ENCODE measurements at regions not wholly inside any gene's neighbourhood (a gene's known extent, or its start where the extent isn't known, plus 50 kb on each side); places are given as distances from the start of the nearest gene placed in this dataset.
"Not testable (repeated sequence)": the region's sequence is repeated elsewhere in the genome, so short reads cannot be mapped to it uniquely, and the experiment has no call there.

DNA sequence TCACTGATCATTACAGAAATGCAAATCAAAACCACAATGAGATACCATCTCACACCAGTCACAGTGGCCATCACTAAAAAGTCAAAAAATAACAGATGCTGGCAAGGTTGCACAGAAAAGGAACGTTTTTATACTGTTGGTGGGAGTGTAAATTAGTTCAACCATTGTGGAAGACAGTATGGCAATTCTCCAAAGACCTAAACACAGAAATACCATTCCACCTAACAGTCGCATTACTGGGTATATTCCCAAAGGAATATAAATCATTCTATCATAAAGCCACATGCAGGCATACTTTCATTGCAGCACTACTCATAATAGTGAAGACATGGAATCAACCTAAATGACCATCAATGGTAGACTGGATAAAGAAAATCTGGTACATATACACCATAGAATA is 83.2 kb upstream of the ARID5B start:
- DNase-seq, result not testable (repeated sequence)

DNA sequence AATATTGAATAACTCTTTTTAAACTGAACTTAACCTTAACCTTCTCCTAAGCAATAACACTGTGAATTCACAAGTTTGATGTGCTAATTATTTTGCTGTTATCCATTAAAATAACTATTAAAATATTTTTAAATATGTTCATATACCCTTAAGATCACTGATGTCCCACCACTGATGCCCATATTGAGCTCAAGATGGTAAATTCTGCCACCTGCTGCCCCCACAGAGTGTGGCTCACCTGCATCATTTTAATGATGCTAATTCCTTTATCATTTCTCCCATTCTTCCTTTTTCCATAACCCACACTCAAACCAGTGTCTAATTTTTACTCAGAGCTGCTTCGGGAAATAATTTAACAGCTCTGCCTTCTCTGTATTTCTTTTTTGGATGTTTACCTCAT is 82.3 kb upstream of the ARID5B start:
- DNase-seq, result no peak

GRCh38 chr10:61821153-61821552 is 80.3 kb upstream of the ARID5B start:
- no peak for DNase-seq

- no peak for DNase-seq
Measured at GRCh38 chr10:61821693-61822092, 79.8 kb upstream of the ARID5B start.

DNA sequence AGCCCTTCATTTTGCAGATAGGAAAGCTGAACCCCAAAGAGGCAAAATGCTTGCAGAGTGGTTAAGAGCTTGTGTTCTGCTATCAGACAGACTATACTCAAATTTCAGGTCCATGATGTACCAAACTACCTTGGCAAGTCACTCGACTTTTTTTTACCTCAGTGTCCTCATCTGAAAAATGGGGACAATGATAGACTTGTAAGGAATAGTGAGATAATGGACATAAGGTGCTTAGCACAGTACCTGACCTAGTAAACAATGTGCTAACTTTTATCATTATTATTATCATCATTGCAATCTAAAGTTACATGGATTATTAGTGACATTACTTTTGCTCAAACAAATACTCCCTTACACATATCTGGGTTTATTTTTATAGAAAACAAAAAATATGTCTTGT is 79.4 kb upstream of the ARID5B start:
- DNase-seq, result no peak

DNA sequence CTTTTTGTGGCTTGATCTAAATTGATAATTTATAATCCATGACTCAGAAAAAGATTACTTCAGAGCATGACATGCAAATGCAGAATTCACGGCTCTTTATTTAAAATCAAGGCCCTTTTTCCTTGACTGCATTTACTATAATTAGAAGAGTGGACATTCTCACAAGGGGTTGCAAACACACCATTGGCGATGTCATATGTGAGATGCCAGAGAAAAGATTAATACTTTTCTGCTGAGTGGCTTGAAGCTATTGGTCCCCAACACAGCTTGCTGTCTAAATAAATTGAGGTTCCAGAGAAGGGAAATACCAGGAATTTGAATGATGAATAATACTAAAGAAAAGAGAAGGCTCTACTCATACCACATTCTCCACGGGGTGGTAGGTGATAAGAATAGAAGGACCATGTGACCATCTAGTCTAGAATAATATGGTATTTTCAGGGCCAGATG is 78.7 kb upstream of the ARID5B start:
- DNase-seq, result no peak

DNA sequence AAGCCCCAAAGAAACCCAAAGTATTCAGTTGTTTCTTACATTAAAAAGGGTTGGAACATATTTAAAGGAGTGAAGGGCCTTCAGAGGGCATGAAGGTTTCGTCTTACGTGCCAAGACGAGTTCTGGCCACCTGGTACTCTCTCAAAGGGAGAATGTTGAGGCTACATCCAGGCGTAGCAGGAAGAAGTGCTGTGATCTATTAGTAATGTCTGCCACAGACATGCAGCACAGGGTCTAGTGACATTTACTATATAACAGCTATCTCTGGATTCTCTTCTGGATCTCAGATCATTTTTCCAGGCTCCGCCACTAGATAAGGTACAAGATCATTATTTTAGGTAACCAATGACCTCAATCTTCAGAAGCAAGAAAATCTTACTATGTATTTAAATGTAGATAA is 76.5 kb upstream of the ARID5B start:
- DNase-seq, result no peak

DNA sequence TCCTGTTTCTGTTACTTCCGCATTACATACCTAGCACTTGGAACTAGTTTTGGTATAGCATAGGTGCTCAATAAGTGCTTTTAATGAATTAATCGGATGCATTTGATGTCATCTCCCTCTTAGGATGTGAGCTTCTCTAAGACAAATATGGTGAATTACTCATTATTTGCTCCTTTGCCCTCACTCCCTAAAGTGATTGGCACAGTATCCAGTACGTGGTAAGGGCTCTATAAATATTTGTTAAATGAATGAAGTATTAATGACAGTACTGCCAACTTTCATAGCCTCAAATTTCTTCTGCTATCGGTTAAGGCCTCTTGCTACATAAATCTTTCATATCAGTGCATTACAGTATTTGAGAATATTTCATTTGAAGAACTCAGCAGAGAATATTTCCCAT is 75.9 kb upstream of the ARID5B start:
- no peak for DNase-seq

DNA sequence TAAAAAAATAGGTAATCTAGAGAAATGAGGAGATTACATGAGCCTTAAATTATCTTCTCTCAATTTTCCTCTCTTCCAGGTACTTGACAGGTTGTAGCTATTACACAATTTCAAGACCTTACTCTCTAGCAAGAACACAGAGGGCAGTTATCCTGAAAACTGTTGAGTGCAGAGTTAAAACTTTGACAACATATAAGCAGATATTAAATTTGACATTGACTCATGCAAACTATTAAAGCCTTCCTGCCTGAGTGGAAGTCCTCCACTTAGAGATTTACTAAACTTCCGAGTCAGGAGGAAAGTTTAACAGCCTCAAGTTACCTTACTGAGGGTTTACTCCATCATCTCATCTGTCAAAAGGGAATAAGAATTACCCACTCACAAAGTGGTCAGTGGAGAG is 73.5 kb upstream of the ARID5B start:
- no peak for DNase-seq

- no peak for DNase-seq
Measured at GRCh38 chr10:61828788-61829187, 72.7 kb upstream of the ARID5B start.

DNA sequence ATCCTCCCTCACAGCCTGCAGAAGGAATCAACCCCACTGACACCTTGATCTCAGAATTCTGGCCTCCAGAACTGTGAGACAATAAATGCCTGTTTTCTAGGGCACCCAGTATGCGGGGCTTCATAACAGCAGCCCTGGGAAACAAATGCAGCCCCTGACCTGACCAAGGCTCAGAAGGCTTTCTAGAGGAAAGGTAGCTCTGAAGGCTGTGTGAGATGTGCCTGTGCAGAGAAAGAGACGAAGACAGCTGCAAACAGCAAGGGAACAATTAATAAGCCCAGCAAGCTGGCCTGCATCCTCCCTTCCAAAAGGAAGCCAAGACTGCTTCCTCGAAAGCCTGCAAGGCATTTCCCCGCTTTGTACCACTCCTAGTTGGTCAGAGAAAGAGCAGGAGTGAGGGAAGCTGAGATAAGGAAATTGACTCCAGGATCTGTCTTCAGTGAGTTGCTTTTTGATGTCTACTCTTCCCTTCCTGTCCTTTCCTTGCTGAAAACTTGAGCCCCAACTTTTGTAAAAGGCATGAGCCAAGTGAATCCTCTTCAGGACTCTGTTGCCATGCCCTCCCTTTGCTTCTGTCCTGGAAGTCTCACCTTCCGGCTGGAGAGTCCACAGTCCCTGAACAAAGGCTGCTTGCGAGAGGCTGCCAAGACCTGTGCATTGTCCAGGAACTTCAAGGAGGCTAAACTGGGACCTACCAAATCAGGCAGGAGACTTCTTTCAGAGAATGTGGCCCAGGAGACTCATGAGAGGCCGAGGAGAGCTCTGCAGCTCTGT is 71.2 kb upstream of the ARID5B start:
- DNase-seq, result no peak

GRCh38 chr10:61830846-61831273 is 70.6 kb upstream of the ARID5B start:
- no peak for DNase-seq

- no peak for DNase-seq
Measured at GRCh38 chr10:61832866-61833481, 68.5 kb upstream of the ARID5B start.

- DNase-seq, result peak; percentile 10
Measured at GRCh38 chr10:61834519-61834918, 67.0 kb upstream of the ARID5B start.

DNA sequence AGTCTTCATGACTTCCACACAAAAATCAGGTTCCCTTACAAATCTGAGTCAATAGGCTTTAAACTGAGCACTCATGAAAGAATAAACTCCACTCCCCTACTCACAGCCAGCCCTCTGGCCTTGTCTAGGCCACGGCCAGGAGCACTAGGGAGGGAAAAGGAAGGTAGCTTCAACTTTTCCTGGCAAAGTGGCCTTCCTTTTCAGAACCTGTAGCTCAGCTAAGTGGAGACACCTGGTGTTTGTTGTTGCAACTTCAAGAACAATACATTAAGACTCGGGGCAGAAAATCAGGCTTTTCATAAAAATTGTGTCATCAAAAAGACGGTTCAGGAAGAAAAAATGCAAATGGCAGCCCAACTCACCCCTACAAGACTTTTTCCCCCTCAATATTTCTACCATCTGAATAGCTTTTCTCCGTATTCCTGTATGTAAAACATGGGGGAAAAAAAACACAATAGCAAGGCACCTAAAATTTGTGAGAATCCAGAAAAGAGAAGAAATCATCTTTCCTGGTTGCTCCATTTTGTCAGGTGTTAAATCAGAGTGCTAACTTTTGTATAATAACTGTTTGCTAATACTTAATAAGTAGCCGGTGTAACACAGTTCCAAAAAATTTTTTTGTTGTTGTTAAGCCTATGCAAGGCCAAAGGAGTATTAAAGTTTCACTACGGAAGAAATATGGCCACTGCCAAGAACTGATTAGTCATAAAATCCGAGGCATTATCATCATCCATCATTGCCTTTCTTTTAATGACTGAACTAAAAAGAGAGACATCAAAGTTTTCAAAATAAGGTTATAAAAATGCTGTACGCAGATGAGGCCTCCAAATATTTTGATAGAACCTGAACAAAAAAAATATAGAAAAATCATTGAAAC is 66.2 kb upstream of the ARID5B start:
- DNase-seq, result peak; percentile 52

DNA sequence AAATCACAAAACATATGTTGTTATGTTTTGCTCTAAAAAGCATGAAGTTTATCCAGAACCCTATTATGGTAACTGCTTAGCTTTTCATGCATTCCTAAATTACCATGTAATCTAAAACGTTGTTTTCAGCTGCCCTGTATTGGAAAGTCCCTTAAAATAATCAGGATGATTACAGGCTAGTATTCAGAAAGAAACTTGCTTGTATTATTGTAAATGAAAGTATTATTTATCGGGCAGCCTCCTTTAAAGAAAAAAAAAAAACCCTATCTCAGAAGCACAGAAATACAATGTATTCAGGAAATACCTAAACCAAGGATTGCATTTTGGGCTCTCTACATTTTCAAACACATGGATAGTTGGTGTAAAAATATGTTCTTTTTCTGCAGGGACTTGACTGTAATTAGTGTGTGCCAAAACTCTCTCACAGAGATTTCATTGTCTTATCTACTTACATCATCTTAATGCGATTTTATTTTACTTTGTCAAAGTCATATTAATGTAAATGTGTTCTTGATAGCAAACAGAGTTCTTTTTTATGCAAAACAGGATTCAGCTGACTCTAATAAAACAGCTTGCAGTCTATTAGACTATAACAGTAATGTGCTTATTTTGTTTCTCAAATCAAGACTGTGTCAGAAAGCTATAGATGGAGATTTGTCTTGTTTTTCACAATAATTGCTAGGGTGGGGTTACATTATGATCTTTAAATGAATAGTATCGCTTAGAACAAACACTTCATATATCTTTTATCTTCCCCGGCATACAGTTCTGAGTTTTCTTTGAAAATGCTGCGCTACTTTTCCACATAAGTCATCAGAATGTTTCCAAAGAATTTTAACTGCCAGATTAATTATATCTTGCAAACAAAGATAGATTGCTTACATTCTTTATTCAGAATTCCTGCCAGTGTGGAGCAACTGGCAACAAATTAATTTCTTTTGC is 65.3 kb upstream of the ARID5B start:
- peak; percentile 48 for DNase-seq

- peak; percentile 36 for DNase-seq
Measured at GRCh38 chr10:61836888-61837754, 64.4 kb upstream of the ARID5B start.

GRCh38 chr10:61837755-61838171 is 63.7 kb upstream of the ARID5B start:
- peak; percentile 52 for DNase-seq

GRCh38 chr10:61839916-61840315 is 61.6 kb upstream of the ARID5B start:
- DNase-seq, result no peak

DNA sequence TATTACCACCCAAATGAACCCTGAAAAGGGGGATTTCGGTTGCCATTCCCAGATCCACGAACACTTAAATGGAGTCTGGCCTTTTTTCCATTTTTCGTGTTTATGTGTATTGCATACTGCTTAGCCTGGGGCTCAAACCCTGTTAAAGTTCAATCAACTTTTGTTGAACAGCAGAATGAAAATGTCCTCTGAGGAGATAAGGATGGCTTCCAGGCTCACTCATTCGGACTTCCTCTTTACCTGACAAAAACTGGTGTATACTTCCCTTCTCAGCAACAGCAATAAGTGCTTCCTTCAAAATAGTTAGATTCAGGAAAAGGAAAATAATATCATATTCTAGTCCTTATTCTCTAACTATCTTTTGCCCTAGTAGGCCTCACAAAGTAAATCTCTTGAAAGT is 61.1 kb upstream of the ARID5B start:
- no peak for DNase-seq

GRCh38 chr10:61841338-61841875 is 60.1 kb upstream of the ARID5B start:
- DNase-seq, result no peak

All from eye (tissue), 1 donor.